Ascending aorta (tissue), 2 donors: ENCODE measurements at regions not wholly inside any gene's neighbourhood (a gene's known extent, or its start where the extent isn't known, plus 50 kb on each side); places are given as distances from the start of the nearest gene placed in this dataset.

Experiments used
- DNase-seq, 2 donors: peaks; one replicate each; pipeline ENCODE4 v3.0.0-alpha.2; 2019; ENCODE audit warnings: low spot score in 2 of 2
- H3K27ac ChIP-seq, 2 donors: fragments of 200-600 bp; sonication (generic); one replicate each; pipeline ENCODE4 v1.5.1; 2016 to 2017; ENCODE audit warnings: mild to moderate bottlenecking in 1 of 2
- H3K27me3 ChIP-seq: fragments of 200-600 bp; sonication (generic); one replicate; pipeline ENCODE4 v1.5.1; 2017
- H3K36me3 ChIP-seq, 2 donors: fragments of 200-600 bp; sonication (generic); one replicate each; pipeline ENCODE4 v1.5.1; 2016
- H3K4me1 ChIP-seq, 2 donors: fragments of 200-600 bp; sonication (generic); one replicate each; pipeline ENCODE4 v1.5.1; 2016 to 2017; ENCODE audit warnings: mild to moderate bottlenecking in 1 of 2
- H3K4me3 ChIP-seq, 2 donors: fragments of 200-600 bp; sonication (generic); one replicate each; pipeline ENCODE4 v1.5.1; 2016 to 2017; ENCODE audit warnings: mild to moderate bottlenecking in 1 of 2
- H3K9me3 ChIP-seq, 2 donors: fragments of 200-600 bp; sonication (generic); one replicate each; pipeline ENCODE4 v1.5.1; 2016
- intact Hi-C: fragments of 100-400 bp; cut with DNase I; formaldehyde crosslinking; loops from one replicate; pipeline ENCODE4 v1.15.1; 2023
- TF ChIP-seq, protein P1 (sequence below), 3 experiments: fragments of 200-600 bp in 2 of 3; fragments of 450-650 bp in 1 of 3; sonication (generic) in 2 of 3; IDR thresholded peaks; one replicate each; pipeline ENCODE4 v1.5.1; 2016 to 2019; ENCODE audit warnings: antibody characterized with exemption in 3 of 3, mild to moderate bottlenecking in 1 of 3, moderate library complexity in 1 of 3

GRCh38 chr6:166713434-166714186 lies 86.6 kb upstream of the RPS6KA2 start:
- no peak for DNase-seq
- no peak overlapping the region for H3K27ac ChIP-seq
- peaks cover 0 to 6% of the 10 kb centered on the region in 2 donors for H3K9me3 ChIP-seq
- H3K4me3 ChIP-seq: no peak overlapping the region
- no peaks in the 10 kb centered on the region for H3K27me3 ChIP-seq
- TF ChIP-seq, protein P1, sequence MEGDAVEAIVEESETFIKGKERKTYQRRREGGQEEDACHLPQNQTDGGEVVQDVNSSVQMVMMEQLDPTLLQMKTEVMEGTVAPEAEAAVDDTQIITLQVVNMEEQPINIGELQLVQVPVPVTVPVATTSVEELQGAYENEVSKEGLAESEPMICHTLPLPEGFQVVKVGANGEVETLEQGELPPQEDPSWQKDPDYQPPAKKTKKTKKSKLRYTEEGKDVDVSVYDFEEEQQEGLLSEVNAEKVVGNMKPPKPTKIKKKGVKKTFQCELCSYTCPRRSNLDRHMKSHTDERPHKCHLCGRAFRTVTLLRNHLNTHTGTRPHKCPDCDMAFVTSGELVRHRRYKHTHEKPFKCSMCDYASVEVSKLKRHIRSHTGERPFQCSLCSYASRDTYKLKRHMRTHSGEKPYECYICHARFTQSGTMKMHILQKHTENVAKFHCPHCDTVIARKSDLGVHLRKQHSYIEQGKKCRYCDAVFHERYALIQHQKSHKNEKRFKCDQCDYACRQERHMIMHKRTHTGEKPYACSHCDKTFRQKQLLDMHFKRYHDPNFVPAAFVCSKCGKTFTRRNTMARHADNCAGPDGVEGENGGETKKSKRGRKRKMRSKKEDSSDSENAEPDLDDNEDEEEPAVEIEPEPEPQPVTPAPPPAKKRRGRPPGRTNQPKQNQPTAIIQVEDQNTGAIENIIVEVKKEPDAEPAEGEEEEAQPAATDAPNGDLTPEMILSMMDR (IDR thresholded peaks at IDR 0.05): no peak
- H3K4me1 ChIP-seq: no peaks in the 10 kb centered on the region
- H3K36me3 ChIP-seq: no peaks in the 10 kb centered on the region
- intact Hi-C loops: no loop called here

- Histone ChIP-seq H3K4me1 (no peaks in the 10 kb centered on the region), H3K27me3 (no peaks in the 10 kb centered on the region), H3K27ac (no peak overlapping the region), H3K36me3 (no peaks in the 10 kb centered on the region), H3K9me3 (peaks cover 0 to 6% of the 10 kb centered on the region in 2 donors), H3K4me3 (no peak overlapping the region)
- DNase-seq: no peak
- intact Hi-C loops: no loop called here
- TF ChIP-seq, protein P1 (IDR thresholded peaks at IDR 0.05): no peak
Measured at GRCh38 chr6:166712286-166713228, 85.5 kb upstream of the RPS6KA2 start.

GRCh38 chr6:166710084-166710483 lies 83.0 kb upstream of the RPS6KA2 start:
- no peaks in the 10 kb centered on the region for H3K36me3 ChIP-seq
- no peak for DNase-seq
- TF ChIP-seq, protein P1 (IDR thresholded peaks at IDR 0.05): no peak
- no peak overlapping the region for H3K4me3 ChIP-seq
- H3K27me3 ChIP-seq: no peaks in the 10 kb centered on the region
- intact Hi-C loops: no loop called here
- H3K9me3 ChIP-seq: peaks cover 0 to 6% of the 10 kb centered on the region in 2 donors
- no peak overlapping the region for H3K27ac ChIP-seq
- H3K4me1 ChIP-seq: no peaks in the 10 kb centered on the region

DNA sequence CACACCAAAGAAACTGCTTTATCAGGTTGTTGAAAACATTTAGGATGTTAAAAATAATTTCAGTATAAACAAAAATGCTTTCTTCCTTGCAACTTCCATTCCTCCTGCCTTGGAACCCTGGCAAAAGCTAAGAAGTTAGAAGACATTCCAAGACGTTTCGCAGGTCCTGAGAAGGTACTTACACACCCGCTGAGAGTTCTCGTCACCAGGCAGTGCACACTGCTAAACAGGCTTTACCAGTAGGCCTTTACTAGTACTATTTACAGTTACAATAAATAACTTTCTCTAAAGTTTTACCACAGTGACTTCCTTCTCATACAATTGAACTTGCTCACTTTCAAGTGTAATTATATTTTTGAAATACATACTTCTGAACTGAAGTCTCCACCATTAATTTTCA lies 81.4 kb upstream of the RPS6KA2 start:
- intact Hi-C loops: no loop called here
- Histone ChIP-seq H3K4me1 (no peaks in the 10 kb centered on the region), H3K36me3 (no peaks in the 10 kb centered on the region), H3K9me3 (peaks cover 0 to 6% of the 10 kb centered on the region in 2 donors), H3K27me3 (no peaks in the 10 kb centered on the region), H3K27ac (no peak overlapping the region), H3K4me3 (no peak overlapping the region)
- DNase-seq: no peak
- TF ChIP-seq, protein P1 (IDR thresholded peaks at IDR 0.05): no peak

DNA sequence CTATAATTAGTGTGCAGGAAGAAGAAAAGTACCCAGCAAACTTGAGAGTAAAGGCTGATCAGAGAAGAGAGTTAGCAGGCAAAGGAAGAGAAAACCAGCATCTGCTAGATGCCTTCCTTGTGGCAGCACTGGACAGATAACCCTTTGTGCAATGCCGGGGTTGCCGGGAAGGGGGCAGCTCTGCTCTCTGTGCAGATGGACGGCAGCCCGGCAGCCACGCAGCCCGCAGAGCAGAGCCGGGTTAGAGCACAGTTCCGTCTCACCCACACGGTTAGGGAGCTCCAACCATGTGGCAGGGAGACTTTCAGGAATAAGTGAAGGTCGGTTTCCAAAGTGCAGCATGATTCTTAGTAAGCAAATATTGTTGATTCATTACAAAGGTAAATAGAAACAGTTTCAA lies 80.0 kb upstream of the RPS6KA2 start:
- TF ChIP-seq, protein P1 (IDR thresholded peaks at IDR 0.05): peak in 1 of 3 experiments; percentile 10
- Histone ChIP-seq H3K9me3 (peaks cover 0 to 6% of the 10 kb centered on the region in 2 donors), H3K27me3 (no peaks in the 10 kb centered on the region), H3K27ac (no peak overlapping the region), H3K36me3 (no peaks in the 10 kb centered on the region), H3K4me1 (no peaks in the 10 kb centered on the region), H3K4me3 (no peak overlapping the region)
- intact Hi-C loops: no loop called here
- no peak for DNase-seq
